ENCODE measurements at regions not wholly inside any gene's neighbourhood (a gene's known extent, or its start where the extent isn't known, plus 50 kb on each side); places are given as distances from the start of the nearest gene placed in this dataset.

DNA sequence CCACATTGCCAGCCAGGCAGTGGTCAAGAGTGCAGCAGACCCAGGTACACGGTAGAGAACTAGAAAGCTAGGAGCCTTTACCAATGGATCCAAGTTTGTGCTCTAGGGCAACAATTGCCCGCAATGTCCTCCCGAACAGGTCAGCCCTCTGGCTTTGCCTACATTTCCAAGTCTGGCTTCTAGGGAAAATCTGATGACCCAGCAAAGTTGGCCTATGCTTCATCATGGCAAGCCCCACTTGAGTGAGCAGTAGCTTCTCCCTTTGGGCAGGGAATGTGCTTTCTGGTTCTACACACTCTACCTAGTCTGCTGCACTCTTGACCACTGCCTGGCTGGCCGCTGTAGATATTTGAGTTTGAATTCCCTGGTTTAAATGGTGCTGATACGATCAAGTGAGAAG lies 361.6 kb upstream of the NR2F2 start:
- H3K27me3 ChIP-seq (ENCODE audit: insufficient read depth, low read length): no peaks in the 10 kb centered on the region
- Mint-ChIP-seq H3K4me1 (no peaks in the 10 kb centered on the region), H3K36me3 (no peaks in the 10 kb centered on the region), H3K4me3 (no peak overlapping the region), H3K9me3 (peaks cover 0 to 10% (median 3%) of the 10 kb centered on the region in 8 donors), H3K27ac (no peak overlapping the region), H3K27me3 (no peaks in the 10 kb centered on the region)
- H3K36me3 ChIP-seq (ENCODE audit: insufficient read depth, low read length): no peaks in the 10 kb centered on the region
- ChIA-PET CTCF (ENCODE audit: partially characterized antibody) (no interaction called here), POLR2A (ENCODE audit: partially characterized antibody) (no interaction called here)
- intact Hi-C loops (cut with micrococcal nuclease): no loop called here
- H3K4me3 ChIP-seq (ENCODE audit: low read length in 2 of 2): no peak overlapping the region
- H3K4me1 ChIP-seq (ENCODE audit: insufficient read depth, low read length): no peaks in the 10 kb centered on the region
- DNase-seq: no peak
- H3K27ac ChIP-seq (ENCODE audit: low read depth, low read length): no peak overlapping the region
- H3K9me3 ChIP-seq (ENCODE audit: control insufficient read depth in 1 of 2, low read length in 2 of 2): no peaks in the 10 kb centered on the region

- Histone ChIP-seq H3K4me3 (ENCODE audit: low read length in 2 of 2) (no peak overlapping the region), H3K27me3 (ENCODE audit: insufficient read depth, low read length) (no peaks in the 10 kb centered on the region), H3K4me1 (ENCODE audit: insufficient read depth, low read length) (no peaks in the 10 kb centered on the region), H3K27ac (ENCODE audit: low read depth, low read length) (no peak overlapping the region), H3K36me3 (ENCODE audit: insufficient read depth, low read length) (no peaks in the 10 kb centered on the region), H3K9me3 (ENCODE audit: control insufficient read depth in 1 of 2, low read length in 2 of 2) (no peaks in the 10 kb centered on the region)
- ChIA-PET POLR2A (ENCODE audit: partially characterized antibody) (no interaction called here), CTCF (ENCODE audit: partially characterized antibody) (no interaction called here)
- Mint-ChIP-seq H3K36me3 (no peaks in the 10 kb centered on the region), H3K27me3 (no peaks in the 10 kb centered on the region), H3K9me3 (peaks cover 0 to 4% (median 1%) of the 10 kb centered on the region in 8 donors), H3K4me3 (no peak overlapping the region), H3K4me1 (no peaks in the 10 kb centered on the region), H3K27ac (no peak overlapping the region)
- DNase-seq: no peak
- intact Hi-C loops (cut with micrococcal nuclease): no loop called here
Observed at GRCh38 chr15:95970326-95970725, 360.2 kb upstream of the NR2F2 start.

- no peak overlapping the region for H3K4me3 ChIP-seq (ENCODE audit: low read length in 2 of 2)
- Mint-ChIP-seq H3K27me3 (no peaks in the 10 kb centered on the region), H3K4me1 (no peaks in the 10 kb centered on the region), H3K36me3 (no peaks in the 10 kb centered on the region), H3K4me3 (no peak overlapping the region), H3K27ac (no peak overlapping the region), H3K9me3 (peaks cover 0 to 4% (median 0%) of the 10 kb centered on the region in 8 donors)
- POLR2A ChIA-PET (ENCODE audit: partially characterized antibody): no interaction called here
- H3K36me3 ChIP-seq (ENCODE audit: insufficient read depth, low read length): no peaks in the 10 kb centered on the region
- intact Hi-C loops (cut with micrococcal nuclease): no loop called here
- CTCF ChIA-PET (ENCODE audit: partially characterized antibody): no interaction called here
- no peaks in the 10 kb centered on the region for H3K27me3 ChIP-seq (ENCODE audit: insufficient read depth, low read length)
- no peak for DNase-seq
- H3K4me1 ChIP-seq (ENCODE audit: insufficient read depth, low read length): no peaks in the 10 kb centered on the region
- no peaks in the 10 kb centered on the region for H3K9me3 ChIP-seq (ENCODE audit: control insufficient read depth in 1 of 2, low read length in 2 of 2)
- no peak overlapping the region for H3K27ac ChIP-seq (ENCODE audit: low read depth, low read length)
Observed at GRCh38 chr15:95972041-95972553, 358.4 kb upstream of the NR2F2 start.

DNA sequence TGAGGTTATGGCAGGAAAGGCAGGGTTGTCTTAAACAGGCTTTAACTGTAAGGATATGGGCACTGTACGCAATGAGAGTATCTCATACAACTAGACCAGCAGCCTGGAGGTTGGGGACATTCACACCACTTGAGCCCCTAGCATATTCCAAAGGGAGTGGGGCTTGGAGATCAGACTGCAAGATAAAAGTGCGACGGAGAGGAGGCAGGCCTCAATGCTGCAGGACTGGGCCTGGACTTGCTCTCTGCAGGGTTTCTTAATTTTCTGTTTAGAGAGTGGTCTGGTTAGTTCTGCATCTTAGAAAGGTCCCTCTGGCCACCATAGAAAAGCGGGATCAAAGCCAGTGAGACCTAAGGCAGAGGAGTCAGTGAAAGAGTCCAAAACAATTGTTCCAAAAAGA lies 357.7 kb upstream of the NR2F2 start:
- H3K36me3 Mint-ChIP-seq: no peaks in the 10 kb centered on the region
- Histone ChIP-seq H3K9me3 (ENCODE audit: control insufficient read depth in 1 of 2, low read length in 2 of 2) (no peaks in the 10 kb centered on the region), H3K27ac (ENCODE audit: low read depth, low read length) (no peak overlapping the region), H3K36me3 (ENCODE audit: insufficient read depth, low read length) (no peaks in the 10 kb centered on the region), H3K4me3 (ENCODE audit: low read length in 2 of 2) (no peak overlapping the region), H3K27me3 (ENCODE audit: insufficient read depth, low read length) (no peaks in the 10 kb centered on the region), H3K4me1 (ENCODE audit: insufficient read depth, low read length) (no peaks in the 10 kb centered on the region)
- H3K27ac Mint-ChIP-seq: no peak overlapping the region
- POLR2A ChIA-PET (ENCODE audit: partially characterized antibody): no interaction called here
- CTCF ChIA-PET (ENCODE audit: partially characterized antibody): no interaction called here
- no peak for DNase-seq
- H3K4me1 Mint-ChIP-seq: no peaks in the 10 kb centered on the region
- no peak overlapping the region for H3K4me3 Mint-ChIP-seq
- no peaks in the 10 kb centered on the region for H3K27me3 Mint-ChIP-seq
- peaks cover 0 to 4% (median 0%) of the 10 kb centered on the region in 8 donors for H3K9me3 Mint-ChIP-seq
- intact Hi-C loops (cut with micrococcal nuclease): no loop called here

DNA sequence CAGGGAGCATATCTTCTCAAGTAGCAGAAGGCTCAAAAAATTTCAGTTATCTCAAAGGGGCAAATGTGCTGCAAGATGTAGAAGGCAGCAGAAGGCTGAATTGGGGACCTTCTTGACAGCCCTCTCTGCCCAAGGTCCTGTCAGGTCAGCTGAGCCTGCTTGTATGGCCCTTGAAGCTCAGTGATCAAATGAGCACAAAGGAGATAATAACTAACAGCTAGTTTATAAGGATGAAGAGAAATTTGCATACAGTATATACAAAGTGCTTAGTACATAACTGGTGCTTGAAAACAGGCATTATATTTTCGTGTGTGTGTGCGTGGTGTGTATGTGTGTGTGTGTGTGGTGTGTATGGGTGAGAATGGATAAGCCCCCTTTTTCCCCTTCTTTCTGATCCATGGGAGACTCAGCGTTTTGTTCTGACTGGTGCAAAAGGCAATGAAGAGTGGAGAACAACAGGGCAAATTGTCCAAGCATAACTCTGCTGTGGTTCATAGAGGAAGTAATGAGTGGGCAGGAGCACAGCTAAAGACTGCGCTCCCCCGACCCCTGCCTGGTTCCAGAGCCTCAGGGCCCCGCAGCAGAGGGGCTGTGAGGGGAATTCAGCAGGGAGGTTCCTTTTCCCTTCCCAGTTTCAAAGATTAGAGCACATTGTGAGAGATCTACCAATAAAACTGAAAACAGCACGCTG lies 356.8 kb upstream of the NR2F2 start:
- Histone ChIP-seq H3K9me3 (ENCODE audit: control insufficient read depth in 1 of 2, low read length in 2 of 2) (no peaks in the 10 kb centered on the region), H3K27me3 (ENCODE audit: insufficient read depth, low read length) (no peaks in the 10 kb centered on the region), H3K4me3 (ENCODE audit: low read length in 2 of 2) (no peak overlapping the region), H3K27ac (ENCODE audit: low read depth, low read length) (no peak overlapping the region), H3K36me3 (ENCODE audit: insufficient read depth, low read length) (no peaks in the 10 kb centered on the region), H3K4me1 (ENCODE audit: insufficient read depth, low read length) (no peaks in the 10 kb centered on the region)
- CTCF ChIA-PET (ENCODE audit: partially characterized antibody): no interaction called here
- H3K4me3 Mint-ChIP-seq: no peak overlapping the region
- no peak overlapping the region for H3K27ac Mint-ChIP-seq
- DNase-seq: no peak
- intact Hi-C loops (cut with micrococcal nuclease): no loop called here
- POLR2A ChIA-PET (ENCODE audit: partially characterized antibody): no interaction called here
- peaks cover 0 to 4% (median 0%) of the 10 kb centered on the region in 8 donors for H3K9me3 Mint-ChIP-seq
- no peaks in the 10 kb centered on the region for H3K27me3 Mint-ChIP-seq
- no peaks in the 10 kb centered on the region for H3K36me3 Mint-ChIP-seq
- no peaks in the 10 kb centered on the region for H3K4me1 Mint-ChIP-seq

DNA sequence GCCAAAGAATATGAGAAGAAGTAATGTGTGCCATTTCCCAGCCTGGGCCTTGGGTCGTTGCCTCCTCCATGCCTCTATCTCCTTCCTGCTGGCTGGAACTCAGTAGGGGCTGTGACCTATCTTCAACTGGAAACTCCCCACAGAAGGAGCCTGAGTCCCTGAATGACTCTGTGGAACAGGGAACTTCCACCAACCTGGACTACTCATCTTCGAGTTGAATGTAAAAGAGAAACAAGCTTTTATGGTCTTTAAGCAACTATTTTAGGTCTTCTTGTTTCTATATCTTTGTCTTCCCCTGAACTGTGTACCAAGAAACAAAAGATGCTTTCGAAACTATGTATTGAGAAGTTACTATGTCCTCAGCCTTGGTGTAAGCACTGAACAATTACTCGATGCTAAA lies 355.3 kb upstream of the NR2F2 start:
- POLR2A ChIA-PET (ENCODE audit: partially characterized antibody): no interaction called here
- H3K27me3 Mint-ChIP-seq: no peaks in the 10 kb centered on the region
- no peaks in the 10 kb centered on the region for H3K36me3 ChIP-seq (ENCODE audit: insufficient read depth, low read length)
- H3K27ac ChIP-seq (ENCODE audit: low read depth, low read length): no peak overlapping the region
- CTCF ChIA-PET (ENCODE audit: partially characterized antibody): no interaction called here
- no peak for DNase-seq
- intact Hi-C loops (cut with micrococcal nuclease): no loop called here
- no peaks in the 10 kb centered on the region for H3K4me1 Mint-ChIP-seq
- no peak overlapping the region for H3K27ac Mint-ChIP-seq
- no peak overlapping the region for H3K4me3 ChIP-seq (ENCODE audit: low read length in 2 of 2)
- no peaks in the 10 kb centered on the region for H3K36me3 Mint-ChIP-seq
- H3K9me3 Mint-ChIP-seq: peaks cover 0 to 6% (median 1%) of the 10 kb centered on the region in 8 donors
- no peaks in the 10 kb centered on the region for H3K9me3 ChIP-seq (ENCODE audit: control insufficient read depth in 1 of 2, low read length in 2 of 2)
- H3K4me3 Mint-ChIP-seq: no peak overlapping the region
- H3K27me3 ChIP-seq (ENCODE audit: insufficient read depth, low read length): no peaks in the 10 kb centered on the region
- no peaks in the 10 kb centered on the region for H3K4me1 ChIP-seq (ENCODE audit: insufficient read depth, low read length)

GRCh38 chr15:95979286-95979685 lies 351.2 kb upstream of the NR2F2 start:
- Histone ChIP-seq H3K27me3 (ENCODE audit: insufficient read depth, low read length) (no peaks in the 10 kb centered on the region), H3K9me3 (ENCODE audit: control insufficient read depth in 1 of 2, low read length in 2 of 2) (no peaks in the 10 kb centered on the region), H3K27ac (ENCODE audit: low read depth, low read length) (no peak overlapping the region), H3K4me1 (ENCODE audit: insufficient read depth, low read length) (no peaks in the 10 kb centered on the region), H3K36me3 (ENCODE audit: insufficient read depth, low read length) (no peaks in the 10 kb centered on the region), H3K4me3 (ENCODE audit: low read length in 2 of 2) (no peak overlapping the region)
- Mint-ChIP-seq H3K9me3 (peaks cover 0 to 6% (median 0%) of the 10 kb centered on the region in 8 donors), H3K27ac (no peak overlapping the region), H3K4me1 (no peaks in the 10 kb centered on the region), H3K36me3 (no peaks in the 10 kb centered on the region), H3K27me3 (no peaks in the 10 kb centered on the region), H3K4me3 (no peak overlapping the region)
- ChIA-PET POLR2A (ENCODE audit: partially characterized antibody) (no interaction called here), CTCF (ENCODE audit: partially characterized antibody) (no interaction called here)
- intact Hi-C loops (cut with micrococcal nuclease): no loop called here
- DNase-seq: no peak

GRCh38 chr15:95981209-95981608 lies 349.3 kb upstream of the NR2F2 start:
- no peaks in the 10 kb centered on the region for H3K9me3 ChIP-seq (ENCODE audit: control insufficient read depth in 1 of 2, low read length in 2 of 2)
- no peaks in the 10 kb centered on the region for H3K4me1 Mint-ChIP-seq
- ChIA-PET POLR2A (ENCODE audit: partially characterized antibody) (no interaction called here), CTCF (ENCODE audit: partially characterized antibody) (no interaction called here)
- no peak overlapping the region for H3K27ac Mint-ChIP-seq
- no peaks in the 10 kb centered on the region for H3K36me3 Mint-ChIP-seq
- peaks cover 0 to 6% (median under 1%) of the 10 kb centered on the region in 8 donors for H3K9me3 Mint-ChIP-seq
- intact Hi-C loops (cut with micrococcal nuclease): no loop called here
- H3K4me3 Mint-ChIP-seq: no peak overlapping the region
- no peaks in the 10 kb centered on the region for H3K27me3 ChIP-seq (ENCODE audit: insufficient read depth, low read length)
- H3K27ac ChIP-seq (ENCODE audit: low read depth, low read length): no peak overlapping the region
- no peaks in the 10 kb centered on the region for H3K4me1 ChIP-seq (ENCODE audit: insufficient read depth, low read length)
- no peaks in the 10 kb centered on the region for H3K36me3 ChIP-seq (ENCODE audit: insufficient read depth, low read length)
- no peak overlapping the region for H3K4me3 ChIP-seq (ENCODE audit: low read length in 2 of 2)
- DNase-seq: no peak
- H3K27me3 Mint-ChIP-seq: no peaks in the 10 kb centered on the region

Measured in CD4-positive, alpha-beta memory T cell (primary cell).